ENCODE measurements at regions not wholly inside any gene's neighbourhood (a gene's known extent, or its start where the extent isn't known, plus 50 kb on each side); places are given as distances from the start of the nearest gene placed in this dataset.
"Not testable (repeated sequence)": the region's sequence is repeated elsewhere in the genome, so short reads cannot be mapped to it uniquely, and the experiment has no call there.

DNA sequence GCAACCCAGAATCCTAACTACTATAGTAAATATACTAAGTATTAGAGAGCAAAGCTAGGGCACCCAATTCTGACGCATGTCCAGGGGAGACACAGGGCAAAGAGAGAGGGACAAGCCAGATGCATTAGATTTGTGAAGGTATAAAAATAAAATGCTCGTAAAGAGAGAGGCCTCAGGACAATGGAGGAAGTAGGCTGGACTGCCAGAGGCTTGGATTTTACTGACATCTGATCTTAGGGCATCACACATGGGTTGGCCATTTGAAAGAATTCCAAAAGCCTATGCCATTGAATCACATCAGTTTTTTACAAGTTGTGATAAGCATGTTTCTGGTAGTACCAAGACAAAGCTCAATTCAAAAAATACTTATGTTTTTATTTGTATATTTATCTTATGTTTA, 149.3 kb upstream of the MSX2 start:
- no peak for TF ChIP-seq FOXP2 (optimal IDR thresholded peaks at IDR 0.05; ENCODE audit: control extremely low read depth, extremely low read length, insufficient read depth)
- TF ChIP-seq POLR2AphosphoS5 (IDR thresholded peaks at IDR 0.05; ENCODE audit: borderline replicate concordance, low read depth, low read length): no peak
- TF ChIP-seq EZH2 (IDR thresholded peaks at IDR 0.05): no peak
- no peak for DNase-seq (ENCODE audit: low read depth, low spot score)
- no peak overlapping the region for H3K9ac ChIP-seq (ENCODE audit: insufficient read length)

GRCh38 chr5:174576042-174576441, 148.3 kb upstream of the MSX2 start:
- no peak for TF ChIP-seq EZH2 (IDR thresholded peaks at IDR 0.05)
- TF ChIP-seq FOXP2 (optimal IDR thresholded peaks at IDR 0.05; ENCODE audit: control extremely low read depth, extremely low read length, insufficient read depth): no peak
- TF ChIP-seq POLR2AphosphoS5 (IDR thresholded peaks at IDR 0.05; ENCODE audit: borderline replicate concordance, low read depth, low read length): no peak
- Histone ChIP-seq H3K9ac (ENCODE audit: insufficient read length) (no peak overlapping the region), H3K36me3 (ENCODE audit: insufficient read depth, low read length) (no peaks in the 10 kb centered on the region), H3K4me3 (no peak overlapping the region), H3K27ac (no peak overlapping the region), H3K9me3 (ENCODE audit: low read depth, low read length) (no peaks in the 10 kb centered on the region)
- no peak for DNase-seq (ENCODE audit: low read depth, low spot score)

More for the DNA sequence above, 149.3 kb upstream of the MSX2 start:
- H3K9me3 ChIP-seq (ENCODE audit: low read depth, low read length): no peaks in the 10 kb centered on the region
- no peak overlapping the region for H3K27ac ChIP-seq
- no peak overlapping the region for H3K4me3 ChIP-seq
- H3K36me3 ChIP-seq (ENCODE audit: insufficient read depth, low read length): no peaks in the 10 kb centered on the region

GRCh38 chr5:174581479-174581878, 142.9 kb upstream of the MSX2 start:
- DNase-seq (ENCODE audit: low read depth, low spot score): peak; percentile 26
- Histone ChIP-seq H3K36me3 (ENCODE audit: insufficient read depth, low read length) (no peaks in the 10 kb centered on the region), H3K9ac (ENCODE audit: insufficient read length) (no peak overlapping the region), H3K4me3 (peak overlapping the region; percentile 32; the same call in 1 of the 2 replicates), H3K27ac (no peak overlapping the region), H3K9me3 (ENCODE audit: low read depth, low read length) (no peaks in the 10 kb centered on the region)
- TF ChIP-seq POLR2AphosphoS5 (IDR thresholded peaks at IDR 0.05; ENCODE audit: borderline replicate concordance, low read depth, low read length): no peak
- no peak for TF ChIP-seq EZH2 (IDR thresholded peaks at IDR 0.05)
- no peak for TF ChIP-seq FOXP2 (optimal IDR thresholded peaks at IDR 0.05; ENCODE audit: control extremely low read depth, extremely low read length, insufficient read depth)

DNA sequence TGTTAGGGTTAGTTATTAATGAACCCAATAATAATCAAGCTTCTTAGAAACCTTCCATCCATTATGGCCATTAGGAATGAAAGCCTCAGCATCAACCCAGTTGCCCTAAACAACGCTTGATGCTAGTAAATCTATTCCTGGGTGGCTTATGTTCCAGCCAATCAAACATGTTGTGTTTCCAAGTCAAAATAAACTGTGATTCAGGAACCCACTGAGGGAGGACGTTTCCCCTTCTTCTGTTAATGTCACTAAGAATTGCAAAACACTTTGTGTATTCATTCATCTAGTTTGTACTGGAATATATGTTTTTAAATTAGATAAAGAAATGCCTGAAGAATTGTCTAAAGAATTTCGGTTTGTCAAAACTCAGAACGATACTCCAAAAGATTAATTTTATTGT, 142.5 kb upstream of the MSX2 start:
- Histone ChIP-seq H3K4me3 (no peak overlapping the region), H3K27ac (no peak overlapping the region), H3K36me3 (ENCODE audit: insufficient read depth, low read length) (no peaks in the 10 kb centered on the region), H3K9me3 (ENCODE audit: low read depth, low read length) (no peaks in the 10 kb centered on the region), H3K9ac (ENCODE audit: insufficient read length) (no peak overlapping the region)
- DNase-seq (ENCODE audit: low read depth, low spot score): no peak
- TF ChIP-seq FOXP2 (optimal IDR thresholded peaks at IDR 0.05; ENCODE audit: control extremely low read depth, extremely low read length, insufficient read depth) (no peak), POLR2AphosphoS5 (IDR thresholded peaks at IDR 0.05; ENCODE audit: borderline replicate concordance, low read depth, low read length) (no peak)

GRCh38 chr5:174583071-174583470, 141.3 kb upstream of the MSX2 start:
- H3K9me3 ChIP-seq (ENCODE audit: low read depth, low read length): no peaks in the 10 kb centered on the region
- H3K4me3 ChIP-seq: no peak overlapping the region
- no peak for TF ChIP-seq EZH2 (IDR thresholded peaks at IDR 0.05)
- TF ChIP-seq POLR2AphosphoS5 (IDR thresholded peaks at IDR 0.05; ENCODE audit: borderline replicate concordance, low read depth, low read length): no peak
- no peak for TF ChIP-seq FOXP2 (optimal IDR thresholded peaks at IDR 0.05; ENCODE audit: control extremely low read depth, extremely low read length, insufficient read depth)
- no peak overlapping the region for H3K9ac ChIP-seq (ENCODE audit: insufficient read length)
- H3K27ac ChIP-seq: no peak overlapping the region
- DNase-seq (ENCODE audit: low read depth, low spot score): no peak
- H3K36me3 ChIP-seq (ENCODE audit: insufficient read depth, low read length): no peaks in the 10 kb centered on the region

GRCh38 chr5:174585472-174585871, 138.9 kb upstream of the MSX2 start:
- no peak for DNase-seq (ENCODE audit: low read depth, low spot score)
- TF ChIP-seq EZH2 (IDR thresholded peaks at IDR 0.05) (no peak), FOXP2 (optimal IDR thresholded peaks at IDR 0.05; ENCODE audit: control extremely low read depth, extremely low read length, insufficient read depth) (no peak), POLR2AphosphoS5 (IDR thresholded peaks at IDR 0.05; ENCODE audit: borderline replicate concordance, low read depth, low read length) (no peak)
- no peaks in the 10 kb centered on the region for H3K9me3 ChIP-seq (ENCODE audit: low read depth, low read length)

DNA sequence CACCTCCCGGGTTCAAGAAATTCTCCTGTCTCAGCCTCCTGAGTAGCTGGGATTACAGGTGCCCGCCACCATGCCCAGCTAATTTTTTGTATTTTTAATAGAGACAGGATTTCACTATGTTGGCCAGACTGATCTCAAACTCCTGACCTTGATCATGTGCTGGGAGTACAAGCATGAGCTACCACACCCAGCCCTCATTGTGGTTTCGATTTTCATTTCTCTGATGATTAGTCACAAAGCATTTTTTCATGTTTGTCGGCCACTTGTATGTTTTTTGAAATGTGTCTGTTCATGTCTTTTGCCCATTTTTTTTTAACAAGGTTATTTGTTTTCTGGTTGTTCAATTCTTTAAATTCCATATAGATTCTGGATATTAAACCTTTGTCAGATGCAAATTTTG, 138.2 kb upstream of the MSX2 start:
- DNase-seq (ENCODE audit: low read depth, low spot score); H3K9ac ChIP-seq (ENCODE audit: insufficient read length); H3K27ac ChIP-seq; H3K36me3 ChIP-seq (ENCODE audit: insufficient read depth, low read length); H3K9me3 ChIP-seq (ENCODE audit: low read depth, low read length); H3K4me3 ChIP-seq: not testable (repeated sequence)

More at GRCh38 chr5:174585472-174585871, 138.9 kb upstream of the MSX2 start:
- Histone ChIP-seq H3K27ac (no peak overlapping the region), H3K9ac (ENCODE audit: insufficient read length) (no peak overlapping the region), H3K36me3 (ENCODE audit: insufficient read depth, low read length) (no peaks in the 10 kb centered on the region), H3K4me3 (no peak overlapping the region)

DNA sequence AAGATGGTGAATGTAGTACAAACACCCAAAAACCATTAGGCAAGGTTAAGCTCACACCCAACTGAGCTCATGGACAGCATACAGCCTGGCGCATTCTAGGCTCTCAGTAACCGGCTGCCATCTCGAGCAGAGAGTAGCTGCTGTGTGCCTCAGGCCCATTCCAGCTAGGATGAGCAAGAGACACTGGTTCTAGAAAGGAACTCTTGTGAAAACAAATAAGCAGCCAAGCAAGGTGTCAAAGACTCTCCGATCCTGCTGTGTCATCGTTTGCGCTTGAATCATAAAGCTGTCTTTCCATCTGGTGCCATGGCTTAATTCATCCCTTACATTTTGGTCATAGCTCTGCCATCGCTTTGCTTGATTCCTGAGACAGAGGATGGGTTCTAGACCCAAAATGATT, 135.4 kb upstream of the MSX2 start:
- no peak for TF ChIP-seq FOXP2 (optimal IDR thresholded peaks at IDR 0.05; ENCODE audit: control extremely low read depth, extremely low read length, insufficient read depth)
- no peak for TF ChIP-seq POLR2AphosphoS5 (IDR thresholded peaks at IDR 0.05; ENCODE audit: borderline replicate concordance, low read depth, low read length)
- TF ChIP-seq EZH2 (IDR thresholded peaks at IDR 0.05): no peak
- no peak for DNase-seq (ENCODE audit: low read depth, low spot score)
- Histone ChIP-seq H3K9ac (ENCODE audit: insufficient read length) (no peak overlapping the region), H3K9me3 (ENCODE audit: low read depth, low read length) (no peaks in the 10 kb centered on the region), H3K36me3 (ENCODE audit: insufficient read depth, low read length) (no peaks in the 10 kb centered on the region), H3K4me3 (no peak overlapping the region), H3K27ac (no peak overlapping the region)

GRCh38 chr5:174589599-174589998, 134.8 kb upstream of the MSX2 start:
- Histone ChIP-seq H3K9me3 (ENCODE audit: low read depth, low read length) (no peaks in the 10 kb centered on the region), H3K36me3 (ENCODE audit: insufficient read depth, low read length) (no peaks in the 10 kb centered on the region), H3K4me3 (no peak overlapping the region), H3K27ac (no peak overlapping the region), H3K9ac (ENCODE audit: insufficient read length) (no peak overlapping the region)
- TF ChIP-seq POLR2AphosphoS5 (IDR thresholded peaks at IDR 0.05; ENCODE audit: borderline replicate concordance, low read depth, low read length) (no peak), FOXP2 (optimal IDR thresholded peaks at IDR 0.05; ENCODE audit: control extremely low read depth, extremely low read length, insufficient read depth) (no peak), EZH2 (IDR thresholded peaks at IDR 0.05) (no peak)
- DNase-seq (ENCODE audit: low read depth, low spot score): no peak
